PFSK-1 (cell line): ENCODE measurements at regions not wholly inside any gene's neighbourhood (a gene's known extent, or its start where the extent isn't known, plus 50 kb on each side); places are given as distances from the start of the nearest gene placed in this dataset.

ENCODE experiments used
- POLR2AphosphoS5 ChIP-seq: IDR thresholded peaks from 2 replicates; pipeline ENCODE4 v1.6.1; 2012; ENCODE audit warnings: low read depth, mild to moderate bottlenecking, control low read depth, low read length, moderate library complexity
- REST ChIP-seq, 2 experiments: IDR thresholded peaks; 2 replicates each; pipeline versions ENCODE4 v1.6.1 to v1.8.0; 2011 to 2012; ENCODE audit warnings: low read depth in 2 of 2, low read length in 2 of 2, control low read depth in 1 of 2, inconsistent platforms in 1 of 2, mild to moderate bottlenecking in 1 of 2, moderate library complexity in 1 of 2; ENCODE audit not compliant: insufficient read depth in 1 of 2
- TAF1 ChIP-seq: IDR thresholded peaks from 2 replicates; pipeline ENCODE4 v1.6.1; 2012; ENCODE audit warnings: low read length, control low read depth, borderline replicate concordance; ENCODE audit not compliant: insufficient read depth

- TF ChIP-seq TAF1: no peak
- TF ChIP-seq POLR2AphosphoS5: no peak
- no peak for TF ChIP-seq REST (IDR thresholded peaks at IDR 0.05; ENCODE audit: insufficient read depth in 1 of 2, low read depth in 2 of 2, low read length in 2 of 2)
Measured at GRCh38 chr5:109951758-109952157, 262.0 kb downstream of the MAN2A1 start.
